ENCODE measurements at regions not wholly inside any gene's neighbourhood (a gene's known extent, or its start where the extent isn't known, plus 50 kb on each side); places are given as distances from the start of the nearest gene placed in this dataset.

- no peak overlapping the region for H3K4me3 ChIP-seq (ENCODE audit: insufficient read depth, low read depth, low read length)
- no peak for FAIRE-seq
- H3K27ac ChIP-seq (ENCODE audit: low read depth, low read length) = no peak overlapping the region
- H3K36me3 ChIP-seq (ENCODE audit: insufficient read depth, low read length) = no peaks in the 10 kb centered on the region
- DNase-seq (ENCODE audit: low read depth) = no peak
- peaks cover 20% of the 10 kb centered on the region for H3K27me3 Mint-ChIP-seq (ENCODE audit: low read depth, unreplicated experiment)
- H3K27ac Mint-ChIP-seq (ENCODE audit: unreplicated experiment) = no peak overlapping the region
- no peak overlapping the region for H3K4me2 ChIP-seq (ENCODE audit: low read length)
- H3K36me3 Mint-ChIP-seq (ENCODE audit: low read depth, unreplicated experiment) = no peaks in the 10 kb centered on the region
- TF ChIP-seq EZH2 (IDR thresholded peaks at IDR 0.05; ENCODE audit: insufficient read depth, low read length) (no peak), CTCF (IDR thresholded peaks at IDR 0.05; ENCODE audit: insufficient read depth, low read depth, low read length) (no peak)
- H3K9me3 ChIP-seq (ENCODE audit: insufficient read depth, low read depth, low read length) = no peaks in the 10 kb centered on the region
- no peak overlapping the region for H2AFZ ChIP-seq (ENCODE audit: low read depth, low read length)
- no peak overlapping the region for H3K4me3 Mint-ChIP-seq (ENCODE audit: unreplicated experiment)
- no peaks in the 10 kb centered on the region for H3K9me3 Mint-ChIP-seq (ENCODE audit: unreplicated experiment)
- no peak overlapping the region for H3K9ac ChIP-seq (ENCODE audit: low read length)
- no peaks in the 10 kb centered on the region for H3K27me3 ChIP-seq (ENCODE audit: insufficient read depth, low read length)
- H3K4me1 Mint-ChIP-seq (ENCODE audit: low read depth, unreplicated experiment) = no peaks in the 10 kb centered on the region
- H3K4me1 ChIP-seq (ENCODE audit: insufficient read depth, low read length) = no peaks in the 10 kb centered on the region
- H4K20me1 ChIP-seq (ENCODE audit: insufficient read depth, low read length) = no peaks in the 10 kb centered on the region
- H3K79me2 ChIP-seq (ENCODE audit: insufficient read depth, low read length) = no peaks in the 10 kb centered on the region
Measured at GRCh38 chr4:1495416-1496115, 89.3 kb upstream of the NKX1-1 start.

GRCh38 chr4:1494416-1495315 lies 88.4 kb upstream of the NKX1-1 start:
- H3K4me1 Mint-ChIP-seq (ENCODE audit: low read depth, unreplicated experiment) = no peaks in the 10 kb centered on the region
- Histone ChIP-seq H3K9me3 (ENCODE audit: insufficient read depth, low read depth, low read length) (no peaks in the 10 kb centered on the region), H3K4me1 (ENCODE audit: insufficient read depth, low read length) (no peaks in the 10 kb centered on the region), H3K4me3 (ENCODE audit: insufficient read depth, low read depth, low read length) (no peak overlapping the region), H2AFZ (ENCODE audit: low read depth, low read length) (no peak overlapping the region), H4K20me1 (ENCODE audit: insufficient read depth, low read length) (no peaks in the 10 kb centered on the region), H3K36me3 (ENCODE audit: insufficient read depth, low read length) (no peaks in the 10 kb centered on the region), H3K27me3 (ENCODE audit: insufficient read depth, low read length) (no peaks in the 10 kb centered on the region), H3K27ac (ENCODE audit: low read depth, low read length) (no peak overlapping the region), H3K9ac (ENCODE audit: low read length) (no peak overlapping the region), H3K79me2 (ENCODE audit: insufficient read depth, low read length) (no peaks in the 10 kb centered on the region), H3K4me2 (ENCODE audit: low read length) (no peak overlapping the region)
- no peaks in the 10 kb centered on the region for H3K36me3 Mint-ChIP-seq (ENCODE audit: low read depth, unreplicated experiment)
- H3K9me3 Mint-ChIP-seq (ENCODE audit: unreplicated experiment) = no peaks in the 10 kb centered on the region
- TF ChIP-seq EZH2 (IDR thresholded peaks at IDR 0.05; ENCODE audit: insufficient read depth, low read length) (no peak), CTCF (IDR thresholded peaks at IDR 0.05; ENCODE audit: insufficient read depth, low read depth, low read length) (no peak)
- DNase-seq (ENCODE audit: low read depth) = no peak
- no peak overlapping the region for H3K4me3 Mint-ChIP-seq (ENCODE audit: unreplicated experiment)
- no peak for FAIRE-seq
- peaks cover 21% of the 10 kb centered on the region for H3K27me3 Mint-ChIP-seq (ENCODE audit: low read depth, unreplicated experiment)
- H3K27ac Mint-ChIP-seq (ENCODE audit: unreplicated experiment) = no peak overlapping the region

Data from astrocyte (in vitro differentiated cells and primary cell).